ENCODE measurements at regions not wholly inside any gene's neighbourhood (a gene's known extent, or its start where the extent isn't known, plus 50 kb on each side); places are given as distances from the start of the nearest gene placed in this dataset.

DNA sequence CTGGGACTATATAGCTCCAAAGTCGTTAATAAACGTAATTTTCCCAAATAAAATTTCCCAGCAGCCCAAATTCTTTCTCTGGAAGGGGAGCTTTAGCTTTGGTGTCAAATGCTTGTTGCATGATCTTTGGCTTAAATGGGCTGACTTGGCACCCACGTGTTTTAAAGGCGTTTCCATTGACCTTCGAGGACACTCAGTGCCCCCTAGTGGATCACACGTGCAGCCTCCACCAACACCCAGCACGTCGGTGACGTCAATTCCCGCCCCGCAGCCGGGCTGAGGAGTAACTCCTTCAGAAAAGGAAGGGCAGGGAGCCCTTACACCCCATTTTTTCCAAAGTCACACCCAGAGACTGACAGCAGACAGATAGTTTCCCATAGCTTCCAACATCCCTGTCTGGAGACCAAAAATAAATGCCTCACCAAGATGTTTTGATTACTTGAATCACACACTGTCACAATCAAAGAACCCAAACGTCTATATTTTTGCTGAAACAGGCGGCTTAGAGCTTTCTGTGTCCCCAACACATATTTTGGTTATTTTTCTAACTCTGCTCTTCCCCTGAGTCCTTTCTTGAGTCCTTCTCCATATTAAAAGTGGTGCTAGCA lies 707.9 kb downstream of the AACS start:
- TF ChIP-seq, protein P1, sequence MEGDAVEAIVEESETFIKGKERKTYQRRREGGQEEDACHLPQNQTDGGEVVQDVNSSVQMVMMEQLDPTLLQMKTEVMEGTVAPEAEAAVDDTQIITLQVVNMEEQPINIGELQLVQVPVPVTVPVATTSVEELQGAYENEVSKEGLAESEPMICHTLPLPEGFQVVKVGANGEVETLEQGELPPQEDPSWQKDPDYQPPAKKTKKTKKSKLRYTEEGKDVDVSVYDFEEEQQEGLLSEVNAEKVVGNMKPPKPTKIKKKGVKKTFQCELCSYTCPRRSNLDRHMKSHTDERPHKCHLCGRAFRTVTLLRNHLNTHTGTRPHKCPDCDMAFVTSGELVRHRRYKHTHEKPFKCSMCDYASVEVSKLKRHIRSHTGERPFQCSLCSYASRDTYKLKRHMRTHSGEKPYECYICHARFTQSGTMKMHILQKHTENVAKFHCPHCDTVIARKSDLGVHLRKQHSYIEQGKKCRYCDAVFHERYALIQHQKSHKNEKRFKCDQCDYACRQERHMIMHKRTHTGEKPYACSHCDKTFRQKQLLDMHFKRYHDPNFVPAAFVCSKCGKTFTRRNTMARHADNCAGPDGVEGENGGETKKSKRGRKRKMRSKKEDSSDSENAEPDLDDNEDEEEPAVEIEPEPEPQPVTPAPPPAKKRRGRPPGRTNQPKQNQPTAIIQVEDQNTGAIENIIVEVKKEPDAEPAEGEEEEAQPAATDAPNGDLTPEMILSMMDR (IDR thresholded peaks at IDR 0.05 in 4 of 5, conservative IDR thresholded peaks at IDR 0.05 in 1 of 5) = no peak
- TF ChIP-seq POLR2A (IDR thresholded peaks at IDR 0.05) = no peak

All from gastrocnemius medialis (tissue), 4 donors.